HEK293 (cell line): ENCODE measurements at regions not wholly inside any gene's neighbourhood (a gene's known extent, or its start where the extent isn't known, plus 50 kb on each side); places are given as distances from the start of the nearest gene placed in this dataset.

Experiments
- CTCF ChIA-PET: fragments of 350-600 bp; formaldehyde crosslinking; extraction: SDS; loops from one replicate; lab custom pipeline; 2021; ENCODE audit warnings: antibody characterized with exemption; lab: Yijun Ruan, JAX
- POLR2A ChIA-PET: fragments of 300-600 bp; formaldehyde crosslinking; extraction: SDS; loops from one replicate; lab custom pipeline; 2020; ENCODE audit warnings: antibody characterized with exemption, inconsistent platforms; lab: Yijun Ruan, JAX
- H3K27ac ChIP-seq: fragments of 200-500 bp; sonication (Bioruptor generic); 2 replicates; pipeline ENCODE4 v1.5.1; 2014; ENCODE audit warnings: low read depth, low read length, control low read depth, inconsistent platforms; ENCODE audit errors: extremely low read depth
- H3K36me3 ChIP-seq, 2 experiments: fragments of 200-500 bp in 1 of 2; sonication (Bioruptor generic) in 1 of 2; 1 replicate in 1 of 2; 2 replicates in 1 of 2; pipeline ENCODE4 v1.5.1; 2014 to 2017; ENCODE audit warnings: inconsistent platforms in 2 of 2, low read length in 2 of 2; ENCODE audit not compliant: control insufficient read depth in 2 of 2, insufficient read depth in 1 of 2
- H3K4me1 ChIP-seq: fragments of 200-500 bp; sonication (Bioruptor generic); 2 replicates; pipeline ENCODE4 v1.5.1; 2014; ENCODE audit warnings: mild to moderate bottlenecking, low read length, inconsistent platforms; ENCODE audit not compliant: control insufficient read depth, insufficient read depth
- H3K4me3 ChIP-seq: 2 replicates; pipeline ENCODE4 v1.5.1; 2011; ENCODE audit warnings: low read depth, mild to moderate bottlenecking, control low read depth, low read length, moderate library complexity
- H3K9me3 ChIP-seq: fragments of 200-500 bp; sonication (Bioruptor generic); 2 replicates; pipeline ENCODE4 v1.5.1; 2014; ENCODE audit warnings: low read depth, low read length, inconsistent platforms; ENCODE audit not compliant: control insufficient read depth, insufficient read depth
- ATF2 ChIP-seq: fragments of 450-650 bp; formaldehyde crosslinking; IDR thresholded peaks from 2 replicates; pipeline ENCODE4 v1.5.1; 2016; ENCODE audit warnings: missing biosample characterization, missing genetic modification characterization, low read depth
- FEZF1 ChIP-seq: fragments of 450-650 bp; formaldehyde crosslinking; IDR thresholded peaks from 2 replicates; pipeline ENCODE4 v1.5.1; 2016; ENCODE audit warnings: missing biosample characterization, missing genetic modification characterization
- REST ChIP-seq: fragments of 450-650 bp; formaldehyde crosslinking; IDR thresholded peaks from 2 replicates; pipeline ENCODE4 v1.5.1; 2016; ENCODE audit warnings: missing biosample characterization, missing genetic modification characterization
- SALL2 ChIP-seq: fragments of 450-650 bp; formaldehyde crosslinking; IDR thresholded peaks from 2 replicates; pipeline ENCODE4 v1.5.0; 2017; ENCODE audit warnings: missing biosample characterization, mild to moderate bottlenecking, missing genetic modification characterization, borderline replicate concordance
- SCRT1 ChIP-seq: fragments of 450-650 bp; formaldehyde crosslinking; IDR thresholded peaks from 2 replicates; pipeline ENCODE4 v1.5.1; 2016; ENCODE audit warnings: missing biosample characterization, missing genetic modification characterization, borderline replicate concordance
- ZBTB1 ChIP-seq: fragments of 450-650 bp; formaldehyde crosslinking; IDR thresholded peaks from 2 replicates; pipeline ENCODE4 v1.5.1; 2016; ENCODE audit warnings: missing biosample characterization, missing genetic modification characterization
- ZBTB48 ChIP-seq: fragments of 450-650 bp; formaldehyde crosslinking; IDR thresholded peaks from 2 replicates; pipeline ENCODE4 v1.5.1; 2016; ENCODE audit warnings: missing biosample characterization, missing genetic modification characterization
- ZNF112 ChIP-seq: fragments of 450-650 bp; formaldehyde crosslinking; IDR thresholded peaks from 2 replicates; pipeline ENCODE4 v1.5.0; 2017; ENCODE audit warnings: missing biosample characterization, missing genetic modification characterization
- ZNF114 ChIP-seq: fragments of 450-650 bp; formaldehyde crosslinking; IDR thresholded peaks from 2 replicates; pipeline ENCODE4 v1.5.0; 2017; ENCODE audit warnings: missing biosample characterization, missing genetic modification characterization
- ZNF132 ChIP-seq: fragments of 450-650 bp; formaldehyde crosslinking; IDR thresholded peaks from 2 replicates; pipeline ENCODE4 v1.5.1; 2017; ENCODE audit warnings: missing biosample characterization, missing genetic modification characterization, borderline replicate concordance
- ZNF19 ChIP-seq: fragments of 450-650 bp; formaldehyde crosslinking; IDR thresholded peaks from 2 replicates; pipeline ENCODE4; 2016; ENCODE audit warnings: missing biosample characterization, missing genetic modification characterization, low read depth
- ZNF2 ChIP-seq: fragments of 450-650 bp; formaldehyde crosslinking; IDR thresholded peaks from 2 replicates; pipeline ENCODE4 v1.5.1; 2016; ENCODE audit warnings: missing biosample characterization, missing genetic modification characterization
- ZNF223 ChIP-seq: fragments of 450-650 bp; formaldehyde crosslinking; IDR thresholded peaks from 2 replicates; pipeline ENCODE4 v1.5.1; 2016; ENCODE audit warnings: missing biosample characterization, missing genetic modification characterization
- ZNF24 ChIP-seq: fragments of 450-650 bp; formaldehyde crosslinking; IDR thresholded peaks from 2 replicates; pipeline ENCODE4 v1.5.1; 2016; ENCODE audit warnings: missing biosample characterization, missing genetic modification characterization
- ZNF248 ChIP-seq: fragments of 450-650 bp; formaldehyde crosslinking; IDR thresholded peaks from 2 replicates; pipeline ENCODE4 v1.5.1; 2017; ENCODE audit warnings: missing biosample characterization, missing genetic modification characterization
- ZNF341 ChIP-seq: fragments of 450-650 bp; formaldehyde crosslinking; IDR thresholded peaks from 2 replicates; pipeline ENCODE4; 2016; ENCODE audit warnings: low read depth, missing biosample characterization, missing genetic modification characterization
- ZNF354C ChIP-seq: fragments of 450-650 bp; formaldehyde crosslinking; IDR thresholded peaks from 2 replicates; pipeline ENCODE4 v1.5.1; 2016; ENCODE audit warnings: missing biosample characterization, missing genetic modification characterization, low read depth, borderline replicate concordance
- ZNF423 ChIP-seq: fragments of 450-650 bp; formaldehyde crosslinking; IDR thresholded peaks from 2 replicates; pipeline ENCODE4 v1.5.1; 2016; ENCODE audit warnings: missing biosample characterization, missing genetic modification characterization
- ZNF473 ChIP-seq: fragments of 450-650 bp; formaldehyde crosslinking; IDR thresholded peaks from 2 replicates; pipeline ENCODE4 v1.5.1; 2017; ENCODE audit warnings: missing biosample characterization, missing genetic modification characterization
- ZNF488 ChIP-seq: fragments of 450-650 bp; formaldehyde crosslinking; IDR thresholded peaks from 2 replicates; pipeline ENCODE4 v1.5.1; 2016; ENCODE audit warnings: missing biosample characterization, missing genetic modification characterization
- ZNF596 ChIP-seq: fragments of 450-650 bp; IDR thresholded peaks from 2 replicates; pipeline ENCODE4 v1.5.0; 2018; ENCODE audit warnings: missing biosample characterization, mild to moderate bottlenecking, missing genetic modification characterization, moderate library complexity
- ZNF660 ChIP-seq: fragments of 450-650 bp; IDR thresholded peaks from 2 replicates; pipeline ENCODE4 v1.5.1; 2018; ENCODE audit warnings: missing biosample characterization, mild to moderate bottlenecking, missing genetic modification characterization
- ZNF664 ChIP-seq: fragments of 450-650 bp; formaldehyde crosslinking; IDR thresholded peaks from 2 replicates; pipeline ENCODE4 v1.5.1; 2016; ENCODE audit warnings: missing biosample characterization, missing genetic modification characterization
- ZNF701 ChIP-seq: fragments of 450-650 bp; formaldehyde crosslinking; IDR thresholded peaks from 2 replicates; pipeline ENCODE4 v1.5.1; 2016; ENCODE audit warnings: missing biosample characterization, missing genetic modification characterization
- ZNF707 ChIP-seq: fragments of 450-650 bp; formaldehyde crosslinking; IDR thresholded peaks from 2 replicates; pipeline ENCODE4 v1.5.1; 2016; ENCODE audit warnings: missing biosample characterization, missing genetic modification characterization
- ZSCAN16 ChIP-seq: fragments of 450-650 bp; formaldehyde crosslinking; IDR thresholded peaks from 2 replicates; pipeline ENCODE4 v1.5.1; 2016; ENCODE audit warnings: missing biosample characterization, missing genetic modification characterization
- ZSCAN5A ChIP-seq: fragments of 450-650 bp; formaldehyde crosslinking; IDR thresholded peaks from 2 replicates; pipeline ENCODE4 v1.5.1; 2016; ENCODE audit warnings: missing biosample characterization, missing genetic modification characterization

- POLR2A ChIA-PET: no interaction called here
- TF ChIP-seq ZBTB48 (tag by site-specific recombination) (no peak), REST (tag by site-specific recombination) (no peak), ZNF596 (tag by site-specific recombination) (no peak), ZNF354C (tag by site-specific recombination) (no peak), ZNF341 (tag by site-specific recombination) (no peak), SALL2 (tag by site-specific recombination) (no peak), ZBTB1 (tag by site-specific recombination) (no peak), ZNF2 (no peak), ZNF223 (tag by site-specific recombination) (no peak), ZNF132 (tag by site-specific recombination) (no peak), FEZF1 (tag by site-specific recombination) (no peak), ZNF660 (no peak), ZNF488 (tag by site-specific recombination) (no peak), ZNF24 (tag by site-specific recombination) (no peak), ZNF701 (tag by site-specific recombination) (no peak), ATF2 (tag by site-specific recombination) (no peak), ZSCAN16 (no peak), SCRT1 (tag by site-specific recombination) (no peak), ZNF248 (no peak)
- Histone ChIP-seq H3K4me3 (no peak overlapping the region), H3K36me3 (no peaks in the 10 kb centered on the region), H3K9me3 (no peaks in the 10 kb centered on the region), H3K4me1 (no peaks in the 10 kb centered on the region), H3K27ac (no peak overlapping the region)
- CTCF ChIA-PET: no interaction called here
These were observed 346.6 kb downstream of the RPS6KC1 start for GRCh38 chr1:213397638-213398037.

- H3K36me3 ChIP-seq: no peaks in the 10 kb centered on the region
- H3K4me1 ChIP-seq: no peaks in the 10 kb centered on the region
- TF ChIP-seq SALL2 (tag by site-specific recombination) (no peak), ZNF19 (tag by site-specific recombination) (no peak), ZNF664 (no peak), ZNF112 (no peak), ZSCAN5A (tag by site-specific recombination) (no peak), ZNF341 (tag by site-specific recombination) (no peak), ZNF114 (tag by site-specific recombination) (no peak), ZNF423 (no peak), ZBTB1 (tag by site-specific recombination) (no peak), REST (tag by site-specific recombination) (no peak), ZNF473 (tag by site-specific recombination) (no peak), ZNF707 (tag by site-specific recombination) (no peak)
- ChIA-PET CTCF (no interaction called here), POLR2A (interaction anchor here (0.7 kb wide), 1 partner anchor 70 kb away, joined by 5 read pairs; no protein-coding TSS in a partner anchor)
- H3K4me3 ChIP-seq: no peak overlapping the region
- H3K9me3 ChIP-seq: no peaks in the 10 kb centered on the region
- H3K27ac ChIP-seq: no peak overlapping the region
These were observed 348.7 kb downstream of the RPS6KC1 start for GRCh38 chr1:213399695-213400094.
